Erythroblast (primary cell): ENCODE measurements at regions not wholly inside any gene's neighbourhood (a gene's known extent, or its start where the extent isn't known, plus 50 kb on each side); places are given as distances from the start of the nearest gene placed in this dataset.

Experiments used
- GATA1 ChIP-seq: IDR thresholded peaks from 2 replicates; pipeline ENCODE4 v1.6.1; 2011; ENCODE audit warnings: low read depth, mild to moderate bottlenecking, control low read depth, low read length, moderate library complexity
- POLR2A ChIP-seq: IDR thresholded peaks from 2 replicates; pipeline ENCODE4 v1.6.1; 2011; ENCODE audit warnings: mild to moderate bottlenecking, low read length

- TF ChIP-seq GATA1 (no peak), POLR2A (no peak)
Observed at GRCh38 chr6:4381381-4381780, 246.0 kb upstream of the ECI2 start.
